HG03575 (cell line): ENCODE measurements at regions not wholly inside any gene's neighbourhood (a gene's known extent, or its start where the extent isn't known, plus 50 kb on each side); places are given as distances from the start of the nearest gene placed in this dataset.

ENCODE experiments used
- ATAC-seq: cut with Tn5 transposase; IDR thresholded peaks from one replicate; pipeline ENCODE4 v1.9.1; 2021; ENCODE audit not compliant: unreplicated experiment, insufficient number of reproducible peaks, low FRiP score; ENCODE audit errors: extremely low read depth

DNA sequence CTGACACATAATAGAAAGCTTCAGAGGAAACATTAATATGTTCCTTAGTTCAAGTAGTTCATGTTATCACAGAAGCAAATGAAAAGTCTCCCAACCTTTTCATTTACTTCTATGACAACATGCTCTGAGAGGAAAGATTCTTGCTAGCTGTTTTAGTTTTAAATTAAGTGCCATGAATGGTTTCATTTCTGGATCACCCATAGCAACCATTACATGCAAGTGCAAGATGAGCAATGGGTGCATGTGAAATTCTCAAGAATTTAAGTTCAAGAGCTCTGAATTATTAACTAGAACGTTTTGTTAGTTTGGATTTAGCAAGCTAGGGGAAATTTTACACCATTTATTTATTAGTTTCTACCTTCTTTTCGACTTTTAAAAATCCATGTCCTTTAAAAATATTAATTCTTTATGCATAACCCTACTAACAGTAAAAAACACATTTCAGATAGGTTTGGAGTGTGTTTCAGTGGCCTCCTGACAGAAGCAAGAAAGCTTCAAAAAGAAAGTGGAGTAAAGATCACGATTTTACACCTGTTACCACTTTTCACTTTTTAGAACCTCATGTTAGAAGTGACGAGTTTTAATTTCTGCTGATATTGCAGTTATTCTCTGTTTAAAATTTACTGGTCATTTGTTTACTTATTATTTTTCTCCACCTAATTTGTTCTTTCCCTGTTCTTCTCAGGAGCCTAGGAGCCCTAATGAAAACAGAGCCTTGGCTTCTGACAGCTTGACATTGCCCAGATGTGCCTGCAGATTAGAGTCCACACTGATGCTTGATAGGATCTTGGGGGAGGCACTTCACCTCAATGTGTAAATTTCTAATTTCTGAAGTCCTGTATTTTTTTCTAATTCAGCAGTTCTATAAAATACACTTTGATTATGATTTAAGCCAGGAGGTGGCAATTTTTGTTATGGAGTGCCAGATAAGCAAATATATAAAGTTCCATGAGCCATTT lies 995.3 kb upstream of the PHF14 start:
- no peak for ATAC-seq

DNA sequence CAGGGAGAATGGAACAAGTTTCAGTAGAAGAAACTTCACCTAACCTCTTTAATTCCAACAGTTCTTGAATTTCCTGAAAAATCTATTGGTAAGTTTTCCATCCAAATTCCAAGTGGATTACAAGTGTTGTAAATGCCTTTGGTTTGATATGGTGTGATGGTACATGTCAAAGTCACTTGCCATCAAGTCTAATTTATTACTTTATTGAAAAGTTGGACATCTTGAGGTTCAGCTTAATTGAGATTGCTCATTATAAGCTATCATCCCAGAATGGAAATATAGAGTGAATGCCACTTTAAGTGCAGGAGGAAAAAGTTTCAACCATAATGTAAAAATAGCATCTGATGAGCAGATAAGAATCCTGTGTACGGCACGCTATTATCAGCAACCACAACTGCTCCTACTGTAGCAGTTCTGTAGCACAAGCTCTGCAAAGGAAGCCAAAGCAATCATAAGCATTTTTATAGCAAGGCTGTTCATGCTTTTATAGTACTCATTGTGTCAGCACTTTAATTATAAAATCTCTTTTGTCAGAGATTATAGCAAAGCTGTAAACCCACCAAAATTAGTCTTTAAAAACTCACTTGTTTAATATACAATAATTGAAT lies 991.8 kb upstream of the PHF14 start:
- no peak for ATAC-seq

- ATAC-seq: no peak
These were observed 990.6 kb upstream of the PHF14 start for GRCh38 chr7:9983048-9983447.

DNA sequence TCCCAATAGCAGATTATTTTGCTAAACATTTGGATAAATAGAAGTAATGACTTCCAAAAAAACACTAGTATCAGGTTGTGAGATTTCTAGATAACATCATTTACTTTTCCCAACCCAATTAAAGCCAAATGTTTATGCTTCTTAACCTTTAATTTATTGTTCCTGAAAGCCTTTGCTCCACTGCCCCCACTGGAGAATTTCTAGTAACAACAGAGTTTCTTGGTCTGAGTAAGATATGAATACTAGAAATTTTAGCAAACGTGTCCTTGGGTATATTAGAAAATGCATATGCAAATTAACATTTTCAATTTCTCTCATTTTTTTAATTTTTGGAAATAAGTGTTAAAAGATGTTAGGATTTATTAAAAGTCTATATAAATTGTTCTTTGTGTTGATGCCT lies 958.0 kb upstream of the PHF14 start:
- ATAC-seq: no peak

- no peak for ATAC-seq
These were observed 951.2 kb upstream of the PHF14 start for GRCh38 chr7:10022480-10022879.

DNA sequence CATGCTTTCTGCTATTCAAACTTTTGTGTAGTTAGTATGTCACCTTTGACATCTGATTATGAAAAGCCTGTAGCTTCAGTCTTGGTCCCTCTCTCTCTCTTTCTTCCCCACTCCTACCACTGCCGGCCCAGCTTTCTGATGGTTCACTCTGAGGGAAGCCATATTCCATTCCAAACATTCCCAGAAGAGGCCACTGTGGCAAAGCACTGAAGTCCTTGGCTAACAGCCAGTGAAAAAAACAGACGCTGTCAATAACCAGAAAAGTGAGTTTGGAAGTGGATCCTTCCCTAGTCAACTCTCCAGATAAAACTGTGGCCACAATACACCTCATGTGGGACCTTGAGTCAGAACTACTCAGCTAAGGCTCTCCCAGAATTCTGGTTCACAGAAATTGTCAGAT lies 950.7 kb upstream of the PHF14 start:
- ATAC-seq: no peak

DNA sequence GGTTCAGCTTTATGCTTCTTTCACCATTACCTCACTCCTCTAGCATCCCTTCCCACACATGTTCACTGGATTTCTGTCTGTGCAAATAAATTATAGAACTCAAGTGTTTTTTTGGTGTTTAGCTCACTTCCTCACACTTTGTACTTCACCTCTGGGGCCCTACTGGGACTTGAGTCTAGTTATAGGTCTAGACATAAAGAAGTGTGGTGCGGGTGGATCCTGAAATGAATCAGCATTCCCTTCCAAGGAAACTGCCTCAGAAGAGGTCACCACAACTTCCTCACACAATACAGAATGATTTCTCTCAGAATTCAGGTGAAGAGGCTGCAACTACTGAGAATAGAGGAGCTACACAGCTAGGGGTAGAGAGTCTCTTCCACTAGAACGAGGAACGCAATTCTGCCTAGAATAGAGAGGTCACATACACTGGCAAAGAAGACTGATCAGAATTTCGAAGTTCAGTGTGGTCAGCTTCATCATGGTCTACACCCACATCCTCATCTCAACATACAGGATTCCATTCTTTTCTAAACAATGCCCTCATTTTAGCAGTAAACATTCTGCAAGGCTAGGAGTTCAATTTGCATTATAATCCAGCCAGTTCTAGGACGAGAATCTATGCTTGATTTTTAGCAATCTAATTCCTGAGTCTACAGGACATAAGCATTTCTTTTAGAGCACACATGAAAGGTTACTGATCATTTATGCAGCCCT lies 938.7 kb upstream of the PHF14 start:
- no peak for ATAC-seq

- ATAC-seq: no peak
These were observed 937.0 kb upstream of the PHF14 start for GRCh38 chr7:10036693-10037092.

DNA sequence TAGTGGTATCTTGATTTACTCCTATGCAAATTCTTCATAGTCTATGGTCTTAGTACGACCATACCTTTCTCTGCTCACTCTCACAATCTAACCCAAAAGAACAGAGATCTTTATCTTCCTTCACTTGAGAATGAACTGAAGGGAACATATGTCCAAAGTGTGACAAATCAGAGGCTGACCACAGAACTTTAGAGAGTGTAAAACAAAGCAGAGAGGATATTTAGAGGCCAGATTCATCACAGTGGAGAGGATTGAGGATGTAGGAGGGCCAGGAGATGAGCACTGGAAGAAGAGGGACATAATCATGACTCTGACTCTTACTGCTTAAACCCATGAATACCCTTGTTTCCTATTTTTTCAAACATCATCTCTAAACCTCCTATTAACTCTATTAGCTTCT lies 935.3 kb upstream of the PHF14 start:
- ATAC-seq: no peak

GRCh38 chr7:10040674-10041073 lies 933.0 kb upstream of the PHF14 start:
- no peak for ATAC-seq

- no peak for ATAC-seq
These were observed 902.8 kb upstream of the PHF14 start for GRCh38 chr7:10070899-10071298.

GRCh38 chr7:10075866-10076265 lies 897.8 kb upstream of the PHF14 start:
- no peak for ATAC-seq

GRCh38 chr7:10076660-10077300 lies 896.9 kb upstream of the PHF14 start:
- no peak for ATAC-seq

DNA sequence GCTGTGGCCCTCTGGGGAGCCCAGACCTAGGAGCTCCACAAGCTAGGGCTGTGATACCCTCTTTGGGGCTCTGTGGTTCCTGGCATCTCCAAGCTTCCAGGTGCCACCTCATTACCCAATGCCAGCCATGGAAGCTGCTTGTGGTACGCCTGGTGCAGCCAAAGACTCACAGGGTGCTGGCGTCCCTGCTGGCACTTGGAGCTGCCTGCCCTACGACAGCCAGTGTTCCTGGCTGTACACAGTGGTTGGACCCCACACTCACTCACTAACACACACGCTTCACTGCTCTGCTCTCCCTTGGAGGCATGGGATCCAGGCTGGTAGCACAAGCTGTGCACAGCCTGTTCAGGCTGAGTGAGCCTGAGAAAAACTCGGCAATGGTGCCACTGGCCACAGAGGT lies 894.1 kb upstream of the PHF14 start:
- ATAC-seq: no peak

DNA sequence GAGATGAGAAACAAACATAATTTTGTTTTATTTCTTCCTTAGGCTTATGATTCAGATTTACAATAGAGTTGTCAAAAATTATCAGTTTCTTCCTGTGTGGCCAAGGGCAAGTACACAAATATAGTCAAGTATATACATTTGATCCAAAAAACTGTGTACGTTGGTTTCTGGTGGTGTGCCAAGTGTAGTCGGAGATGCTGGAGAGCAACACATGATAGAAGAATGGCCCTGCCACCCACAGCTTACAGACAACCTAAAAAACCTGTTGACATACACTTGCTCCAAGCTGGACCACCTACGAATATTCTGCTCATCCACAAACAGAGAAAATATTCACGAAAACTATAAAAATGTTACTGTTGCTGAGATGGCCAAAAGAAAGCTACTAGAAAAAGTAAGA lies 890.8 kb upstream of the PHF14 start:
- ATAC-seq: no peak

- ATAC-seq: no peak
These were observed 889.9 kb upstream of the PHF14 start for GRCh38 chr7:10083766-10084165.

GRCh38 chr7:10085231-10085630 lies 888.4 kb upstream of the PHF14 start:
- no peak for ATAC-seq

DNA sequence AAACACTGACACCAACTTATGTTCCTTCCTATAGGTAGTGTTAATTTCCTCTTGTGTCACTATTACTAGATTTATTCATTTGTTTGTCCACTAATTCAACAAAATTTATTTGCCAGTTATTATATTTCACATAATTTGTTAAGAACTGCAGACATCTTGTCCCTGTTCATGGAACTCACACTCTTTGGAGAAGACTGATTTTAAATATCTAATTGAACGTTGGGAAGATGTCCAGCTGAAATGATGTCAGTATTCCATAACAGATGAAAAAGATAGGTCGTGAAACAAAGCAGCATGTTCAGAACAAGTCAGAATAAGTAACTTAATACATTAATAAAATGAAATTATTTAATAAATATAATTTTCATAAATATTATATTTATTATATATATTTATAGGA lies 873.1 kb upstream of the PHF14 start:
- no peak for ATAC-seq

DNA sequence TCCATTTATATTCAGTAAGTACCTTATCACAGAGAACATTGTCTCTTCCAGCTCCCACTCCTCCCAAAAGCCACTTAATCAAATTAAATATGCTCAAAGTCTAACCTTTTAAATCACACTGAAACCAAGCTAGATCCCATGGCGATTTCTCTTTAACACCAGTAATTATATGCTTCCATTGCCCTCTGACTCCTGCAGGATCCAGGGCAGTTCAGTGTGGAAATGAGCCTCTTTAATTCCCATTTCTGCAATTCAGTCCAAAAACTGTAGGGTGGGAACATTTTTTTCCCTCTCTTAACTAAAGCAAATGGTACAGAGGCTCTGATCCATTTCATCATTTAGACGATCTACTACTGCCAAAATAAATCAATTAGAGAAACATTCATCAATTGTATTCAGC lies 872.3 kb upstream of the PHF14 start:
- ATAC-seq: no peak
